ENCODE measurements at regions not wholly inside any gene's neighbourhood (a gene's known extent, or its start where the extent isn't known, plus 50 kb on each side); places are given as distances from the start of the nearest gene placed in this dataset.

- TF ChIP-seq CTCF (IDR thresholded peaks at IDR 0.05) (no peak), POLR2A (IDR thresholded peaks at IDR 0.05) (no peak)
Observed at GRCh38 chr17:12209632-12210191, 189.0 kb downstream of the MAP2K4 start.

All from prostate gland (tissue), 2 donors.